ENCODE measurements at regions not wholly inside any gene's neighbourhood (a gene's known extent, or its start where the extent isn't known, plus 50 kb on each side); places are given as distances from the start of the nearest gene placed in this dataset.

GRCh38 chrX:121128925-121129877 is 81.8 kb downstream of the GLUD2 start:
- no peak for TF ChIP-seq CTCF (IDR thresholded peaks at IDR 0.05; ENCODE audit: insufficient read depth, low read length, poor library complexity, severe bottlenecking)
- TF ChIP-seq EZH2phosphoT487 (conservative IDR thresholded peaks at IDR 0.05; ENCODE audit: low read length): no peak
